ENCODE measurements at regions not wholly inside any gene's neighbourhood (a gene's known extent, or its start where the extent isn't known, plus 50 kb on each side); places are given as distances from the start of the nearest gene placed in this dataset.

- Histone ChIP-seq H3K9ac (ENCODE audit: insufficient read depth in 1 of 2, low read length in 2 of 2) (peak overlapping the region in 1 of 2 donors; percentile 19), H3K36me3 (ENCODE audit: control insufficient read depth in 4 of 4, insufficient read depth in 4 of 4, low read length in 4 of 4) (no peaks in the 10 kb centered on the region), H3K9me3 (ENCODE audit: control insufficient read depth in 4 of 4, insufficient read depth in 3 of 4, low read length in 3 of 4) (peaks cover 0 to 2% (median 0%) of the 10 kb centered on the region in 4 donors), H3K27me3 (ENCODE audit: control insufficient read depth in 3 of 3, insufficient read depth in 3 of 3, low read length in 2 of 3) (no peaks in the 10 kb centered on the region), H3K27ac (ENCODE audit: low read depth in 1 of 2, low read length in 1 of 2) (no peak overlapping the region), H3K4me1 (ENCODE audit: control insufficient read depth in 5 of 5, insufficient read depth in 5 of 5, low read length in 5 of 5) (peaks cover 0 to 21% (median 10%) of the 10 kb centered on the region in 5 donors), H3K4me3 (no peak overlapping the region)
- no peak for ATAC-seq (ENCODE audit: insufficient read depth, low FRiP score)
- 83 to 89% methylated on average over 2 of the region's 2 CpGs for WGBS, 2 donors
- no peak for DNase-seq
- TF ChIP-seq CTCF (IDR thresholded peaks at IDR 0.05; ENCODE audit: control extremely low read depth, extremely low read depth) = no peak
These were observed 77.7 kb upstream of the PELI1 start for GRCh38 chr2:64221935-64222334.

GRCh38 chr2:64222351-64222750 lies 78.1 kb upstream of the PELI1 start:
- Histone ChIP-seq H3K4me1 (ENCODE audit: control insufficient read depth in 5 of 5, insufficient read depth in 5 of 5, low read length in 5 of 5) (peaks cover 0 to 23% (median 10%) of the 10 kb centered on the region in 5 donors), H3K9ac (ENCODE audit: insufficient read depth in 1 of 2, low read length in 2 of 2) (peak overlapping the region in 1 of 2 donors; percentile 19), H3K27ac (ENCODE audit: low read depth in 1 of 2, low read length in 1 of 2) (no peak overlapping the region), H3K36me3 (ENCODE audit: control insufficient read depth in 4 of 4, insufficient read depth in 4 of 4, low read length in 4 of 4) (no peaks in the 10 kb centered on the region), H3K9me3 (ENCODE audit: control insufficient read depth in 4 of 4, insufficient read depth in 3 of 4, low read length in 3 of 4) (peaks cover 0 to 2% (median 0%) of the 10 kb centered on the region in 4 donors), H3K4me3 (no peak overlapping the region), H3K27me3 (ENCODE audit: control insufficient read depth in 3 of 3, insufficient read depth in 3 of 3, low read length in 2 of 3) (no peaks in the 10 kb centered on the region)
- DNase-seq (peak in 2 of 3 donors; percentile 65 to 82), ATAC-seq (ENCODE audit: insufficient read depth, low FRiP score) (no peak)
- no peak for TF ChIP-seq CTCF (IDR thresholded peaks at IDR 0.05; ENCODE audit: control extremely low read depth, extremely low read depth)
- WGBS, 2 donors = 55 to 62% methylated on average over 2 of the region's 2 CpGs

GRCh38 chr2:64223055-64223454 lies 78.8 kb upstream of the PELI1 start:
- H3K36me3 ChIP-seq (ENCODE audit: control insufficient read depth in 4 of 4, insufficient read depth in 4 of 4, low read length in 4 of 4) = no peaks in the 10 kb centered on the region
- H3K27ac ChIP-seq (ENCODE audit: low read depth in 1 of 2, low read length in 1 of 2) = no peak overlapping the region
- H3K27me3 ChIP-seq (ENCODE audit: control insufficient read depth in 3 of 3, insufficient read depth in 3 of 3, low read length in 2 of 3) = no peaks in the 10 kb centered on the region
- no peak for TF ChIP-seq CTCF (IDR thresholded peaks at IDR 0.05; ENCODE audit: control extremely low read depth, extremely low read depth)
- H3K9me3 ChIP-seq (ENCODE audit: control insufficient read depth in 4 of 4, insufficient read depth in 3 of 4, low read length in 3 of 4) = peaks cover 0 to 2% (median 0%) of the 10 kb centered on the region in 4 donors
- WGBS, 2 donors = 26 to 57% methylated on average over 3 of the region's 3 CpGs
- ATAC-seq (ENCODE audit: insufficient read depth, low FRiP score) (no peak), DNase-seq (no peak)
- H3K4me3 ChIP-seq = no peak overlapping the region
- peaks cover 0 to 29% (median 10%) of the 10 kb centered on the region in 5 donors for H3K4me1 ChIP-seq (ENCODE audit: control insufficient read depth in 5 of 5, insufficient read depth in 5 of 5, low read length in 5 of 5)
- no peak overlapping the region for H3K9ac ChIP-seq (ENCODE audit: insufficient read depth in 1 of 2, low read length in 2 of 2)

GRCh38 chr2:64225491-64225890 lies 81.3 kb upstream of the PELI1 start:
- H3K4me1 ChIP-seq (ENCODE audit: control insufficient read depth in 5 of 5, insufficient read depth in 5 of 5, low read length in 5 of 5) = peaks cover 0 to 33% (median 16%) of the 10 kb centered on the region in 5 donors
- WGBS, 2 donors = 94 to 97% methylated on average over 1 of the region's 1 CpG
- TF ChIP-seq CTCF (IDR thresholded peaks at IDR 0.05; ENCODE audit: control extremely low read depth, extremely low read depth) = no peak

More at GRCh38 chr2:64225491-64225890, 81.3 kb upstream of the PELI1 start:
- no peaks in the 10 kb centered on the region for H3K36me3 ChIP-seq (ENCODE audit: control insufficient read depth in 4 of 4, insufficient read depth in 4 of 4, low read length in 4 of 4)
- no peak overlapping the region for H3K27ac ChIP-seq (ENCODE audit: low read depth in 1 of 2, low read length in 1 of 2)
- DNase-seq (no peak), ATAC-seq (ENCODE audit: insufficient read depth, low FRiP score) (no peak)
- H3K9me3 ChIP-seq (ENCODE audit: control insufficient read depth in 4 of 4, insufficient read depth in 3 of 4, low read length in 3 of 4) = peaks cover 0 to 2% (median 0%) of the 10 kb centered on the region in 4 donors
- H3K4me3 ChIP-seq = no peak overlapping the region
- no peaks in the 10 kb centered on the region for H3K27me3 ChIP-seq (ENCODE audit: control insufficient read depth in 3 of 3, insufficient read depth in 3 of 3, low read length in 2 of 3)
- no peak overlapping the region for H3K9ac ChIP-seq (ENCODE audit: insufficient read depth in 1 of 2, low read length in 2 of 2)
